Erythroblast (primary cell): ENCODE measurements at regions not wholly inside any gene's neighbourhood (a gene's known extent, or its start where the extent isn't known, plus 50 kb on each side); places are given as distances from the start of the nearest gene placed in this dataset.

ENCODE experiments used
- GATA1 ChIP-seq: IDR thresholded peaks from 2 replicates; pipeline ENCODE4 v1.6.1; 2011; ENCODE audit warnings: low read depth, mild to moderate bottlenecking, control low read depth, low read length, moderate library complexity
- POLR2A ChIP-seq: IDR thresholded peaks from 2 replicates; pipeline ENCODE4 v1.6.1; 2011; ENCODE audit warnings: mild to moderate bottlenecking, low read length

DNA sequence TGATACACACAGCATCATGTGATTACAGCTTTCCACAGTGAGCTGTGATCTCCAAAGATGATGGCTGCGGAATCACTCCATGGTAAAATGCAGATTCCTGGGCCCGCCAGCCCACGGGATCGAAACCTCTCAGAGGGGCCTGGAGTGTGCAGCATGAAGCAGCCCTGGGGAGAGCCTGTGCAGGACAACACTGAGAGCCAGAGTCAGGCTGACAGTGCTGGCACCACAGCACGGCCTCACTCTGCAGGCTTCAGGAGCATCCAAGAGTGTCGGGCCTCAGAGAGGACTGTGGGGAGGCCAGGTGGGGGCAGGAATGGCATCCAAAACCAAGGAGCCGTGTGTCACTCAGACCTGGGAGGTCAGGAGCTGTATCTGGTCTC is 533.4 kb downstream of the TCERG1L start:
- no peak for TF ChIP-seq POLR2A
- TF ChIP-seq GATA1, result no peak
